Motor neuron (in vitro differentiated cells): ENCODE measurements at regions not wholly inside any gene's neighbourhood (a gene's known extent, or its start where the extent isn't known, plus 50 kb on each side); places are given as distances from the start of the nearest gene placed in this dataset.

Source experiments
- ATAC-seq, 8 experiments: fragments of 200-7000 bp; cut with Tn5 transposase; replicated peaks in 6 of 8; 2 replicates each; pipeline ENCODE4 v1.8.0; 2021; ENCODE audit warnings: mild to moderate bottlenecking in 8 of 8, moderate library complexity in 8 of 8
- H3K27ac ChIP-seq, 2 donors: fragments of 250-450 bp; sonication (Bioruptor Pico); 2 replicates each; pipeline ENCODE4 v1.9.0; 2021; ENCODE audit warnings: antibody characterized with exemption in 2 of 2, mild to moderate bottlenecking in 2 of 2, moderate library complexity in 1 of 2
- H3K4me1 ChIP-seq, 2 donors: fragments of 250-450 bp; sonication (Bioruptor Pico); replicated peaks in 1 of 2; 2 replicates each; pipeline ENCODE4 v1.6.1; 2021; ENCODE audit warnings: antibody characterized with exemption in 2 of 2, mild to moderate bottlenecking in 2 of 2, moderate library complexity in 1 of 2
- H3K4me3 ChIP-seq, 5 donors: fragments of 250-450 bp; sonication (Bioruptor Pico); 2 replicates each; pipeline ENCODE4 v1.9.0; 2021; ENCODE audit warnings: antibody characterized with exemption in 5 of 5, mild to moderate bottlenecking in 5 of 5, moderate library complexity in 4 of 5
- WGBS, 10 experiments: fragments of 450-650 bp; shearing (Covaris generic); methylation state at CpG; one replicate each; pipeline ENCODE4 v1.0.0; 2022; 5-methylcytosine and 5-hydroxymethylcytosine counted together
- in situ Hi-C, 9 experiments: fragments of 400-800 bp; cut with MboI; loops; one replicate each; pipeline ENCODE4 v1.15.0; 2021; ENCODE audit warnings: low sequenced_read_pairs in 9 of 9, low pct_unique_long_range_greater_than_20kb in 2 of 9; ENCODE audit not compliant: unreplicated experiment in 9 of 9

DNA sequence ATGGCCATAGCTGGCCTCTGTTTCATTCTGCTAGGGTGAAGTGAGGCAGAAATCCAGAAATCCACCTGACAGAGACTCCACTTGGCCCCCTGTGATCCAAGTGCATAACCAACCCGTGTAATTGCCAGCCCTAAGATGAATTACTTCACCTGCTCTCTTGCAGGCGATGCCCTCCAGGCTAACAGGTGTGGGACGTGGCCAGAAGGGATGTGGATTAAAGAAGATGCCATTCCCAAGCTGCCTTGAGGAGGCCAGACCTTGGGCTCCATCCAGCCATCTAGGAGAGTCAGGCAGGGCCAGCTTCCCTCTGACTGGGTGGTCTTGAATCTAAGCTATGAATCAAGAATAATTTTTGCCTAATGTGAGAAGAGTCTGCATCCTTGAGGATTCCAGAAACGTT is 154.5 kb upstream of the BNIP2 start:
- Histone ChIP-seq H3K27ac (no peak overlapping the region), H3K4me3 (no peak overlapping the region), H3K4me1 (peaks cover 8 to 12% of the 10 kb centered on the region in 2 donors)
- in situ Hi-C loops = no loop called here
- 0 to 89% (median 55%) methylated on average over 1 to 4 of the region's 4 CpGs; no CpG with 5 or more reads in 3 of the 10 experiments for WGBS, 10 experiments
- ATAC-seq = no peak

DNA sequence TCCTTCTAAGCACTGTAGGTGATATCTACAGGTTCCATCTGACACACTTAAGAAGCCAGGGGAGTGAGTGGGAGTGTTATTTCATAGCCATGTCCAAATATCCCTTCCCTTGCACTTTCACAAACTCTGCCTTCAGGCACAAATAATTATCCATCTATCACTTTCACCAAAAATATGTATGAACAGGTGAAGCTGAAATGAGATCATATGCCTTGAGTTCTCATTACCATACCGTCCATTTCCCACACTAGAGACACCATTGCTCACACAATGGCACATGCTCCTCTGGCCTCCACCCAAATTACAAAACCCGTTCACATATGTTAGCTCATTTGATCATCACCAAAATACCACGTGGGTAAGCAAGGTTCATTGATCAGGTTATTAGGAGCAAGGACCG is 151.9 kb upstream of the BNIP2 start:
- Histone ChIP-seq H3K27ac (no peak overlapping the region), H3K4me1 (peaks cover 6 to 9% of the 10 kb centered on the region in 2 donors), H3K4me3 (no peak overlapping the region)
- 22 to 100% (median 88%) methylated on average over 1 to 4 of the region's 4 CpGs; no CpG with 5 or more reads in 1 of the 10 experiments for WGBS, 10 experiments
- in situ Hi-C loops = no loop called here
- ATAC-seq = no peak

DNA sequence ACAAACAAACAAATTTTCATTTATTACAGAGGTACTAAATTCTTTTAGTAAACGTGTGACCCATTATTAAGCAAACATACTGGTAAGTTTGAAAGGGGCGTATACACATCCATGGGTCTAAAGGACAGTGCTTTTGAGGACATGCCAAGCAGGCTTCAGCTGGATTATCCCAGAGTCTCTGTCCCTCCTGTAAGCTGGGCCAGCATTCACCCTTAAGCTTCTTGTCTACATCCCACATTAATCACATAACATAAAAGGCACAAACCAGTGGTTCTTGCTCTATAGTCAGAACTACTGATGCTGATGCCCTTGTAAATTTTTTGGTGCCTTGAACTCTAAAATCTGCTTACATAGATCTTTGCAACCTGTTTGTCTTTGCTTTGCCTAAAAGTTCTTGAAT is 150.8 kb upstream of the BNIP2 start:
- Histone ChIP-seq H3K4me1 (peaks cover 0 to 9% of the 10 kb centered on the region in 2 donors), H3K27ac (no peak overlapping the region), H3K4me3 (no peak overlapping the region)
- ATAC-seq = no peak
- 0 to 100% (median 61%) methylated on average over 1 to 2 of the region's 2 CpGs; no CpG with 5 or more reads in 4 of the 10 experiments for WGBS, 10 experiments
- in situ Hi-C loops = no loop called here

DNA sequence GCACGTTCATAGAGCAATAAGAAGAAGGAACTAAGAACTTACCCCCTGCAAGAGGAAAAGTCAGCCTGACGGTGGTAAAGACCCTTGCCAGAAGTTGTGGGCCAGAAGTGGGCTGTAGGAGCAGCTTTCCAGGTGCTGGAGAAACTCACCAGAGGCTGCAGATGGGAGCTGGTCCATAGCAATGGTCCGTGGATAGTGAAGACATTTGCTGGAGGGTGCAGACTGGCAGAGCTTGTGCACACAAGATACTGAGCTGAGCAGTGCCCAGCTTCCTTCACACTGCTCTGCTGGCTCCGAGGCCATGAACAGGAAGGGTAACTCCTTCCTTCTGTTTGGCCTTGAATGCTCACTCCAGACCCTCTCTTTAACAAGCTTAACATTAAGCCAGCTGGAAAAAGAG is 149.8 kb upstream of the BNIP2 start:
- no peak for ATAC-seq
- WGBS, 10 experiments = 44 to 89% (median 86%) methylated on average over 1 to 4 of the region's 4 CpGs; no CpG with 5 or more reads in 3 of the 10 experiments
- in situ Hi-C loops = no loop called here

DNA sequence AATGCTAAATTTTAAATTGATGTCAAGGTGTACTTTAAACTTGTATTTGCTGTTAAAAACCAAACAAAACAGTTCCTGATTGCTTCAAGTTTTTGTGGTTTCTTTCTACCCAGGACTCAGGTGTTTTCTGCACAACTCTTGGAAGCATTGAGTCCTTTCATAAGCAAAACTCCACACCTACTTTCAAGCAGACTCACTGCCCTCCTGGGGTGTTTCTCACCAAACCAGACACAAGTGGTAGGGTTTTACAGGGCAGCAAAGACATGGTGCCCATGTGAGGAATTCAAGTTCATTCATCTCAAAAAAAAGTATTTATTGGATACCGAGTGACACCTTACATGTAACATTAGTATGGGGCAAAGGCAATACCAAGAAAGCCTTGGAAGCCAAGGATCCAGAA is 146.7 kb upstream of the BNIP2 start:
- Histone ChIP-seq H3K27ac (no peak overlapping the region), H3K4me1 (peaks cover 0 to 9% of the 10 kb centered on the region in 2 donors), H3K4me3 (no peak overlapping the region)
- ATAC-seq = no peak
- WGBS, 10 experiments = 0 to 100% (median 78%) methylated on average over 1 of the region's 1 CpG
- in situ Hi-C loops = no loop called here

More for the DNA sequence above, 149.8 kb upstream of the BNIP2 start:
- Histone ChIP-seq H3K27ac (no peak overlapping the region), H3K4me1 (peaks cover 0 to 9% of the 10 kb centered on the region in 2 donors), H3K4me3 (no peak overlapping the region)

DNA sequence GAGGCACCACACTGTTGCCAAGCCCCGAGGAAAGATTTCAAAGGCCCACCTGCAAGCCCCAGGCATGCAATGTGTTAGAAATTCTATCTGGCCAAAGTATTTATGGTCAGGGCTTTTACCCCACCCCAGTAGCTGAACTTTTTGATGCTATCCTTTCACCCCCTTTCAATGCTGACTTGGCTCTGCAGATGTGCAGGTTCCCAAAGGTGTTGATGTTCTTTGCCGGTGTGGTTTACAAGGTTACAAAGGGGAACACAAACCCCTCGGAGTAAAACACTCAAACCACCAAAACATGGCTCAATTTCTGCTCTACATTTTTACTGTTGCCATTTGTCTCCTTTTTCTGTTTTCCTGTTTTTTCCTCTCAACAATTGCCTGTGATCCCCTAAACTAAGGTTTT is 145.4 kb upstream of the BNIP2 start:
- WGBS, 10 experiments = 0 to 82% (median 70%) methylated on average over 1 to 3 of the region's 3 CpGs; no CpG with 5 or more reads in 2 of the 10 experiments
- in situ Hi-C loops = no loop called here
- H3K4me3 ChIP-seq = no peak overlapping the region
- peaks cover 7 to 13% of the 10 kb centered on the region in 2 donors for H3K4me1 ChIP-seq
- no peak overlapping the region for H3K27ac ChIP-seq
- no peak for ATAC-seq

DNA sequence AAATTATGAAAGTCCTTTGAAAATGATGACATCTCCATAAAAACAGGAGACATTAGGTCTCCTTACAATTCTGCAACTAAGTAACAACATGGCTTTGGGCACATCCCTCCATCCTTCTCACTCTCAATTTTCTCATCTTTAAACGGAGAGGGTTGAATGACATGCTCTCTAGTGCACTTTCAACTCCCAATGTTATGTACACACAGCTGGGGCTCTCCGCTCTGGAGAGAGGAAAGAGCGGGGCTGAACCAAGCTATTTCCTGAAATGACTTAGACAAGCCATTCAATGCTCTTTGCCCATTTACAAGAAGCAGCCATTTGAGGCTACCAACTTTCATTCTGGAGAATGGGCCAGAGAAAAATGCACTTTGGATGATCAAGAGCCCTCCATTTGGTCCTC is 144.2 kb upstream of the BNIP2 start:
- Histone ChIP-seq H3K4me3 (no peak overlapping the region), H3K4me1 (peaks cover 7 to 9% of the 10 kb centered on the region in 2 donors), H3K27ac (no peak overlapping the region)
- in situ Hi-C loops = no loop called here
- no peak for ATAC-seq
- 20 to 89% (median 66%) methylated on average over 1 to 3 of the region's 3 CpGs; no CpG with 5 or more reads in 2 of the 10 experiments for WGBS, 10 experiments

DNA sequence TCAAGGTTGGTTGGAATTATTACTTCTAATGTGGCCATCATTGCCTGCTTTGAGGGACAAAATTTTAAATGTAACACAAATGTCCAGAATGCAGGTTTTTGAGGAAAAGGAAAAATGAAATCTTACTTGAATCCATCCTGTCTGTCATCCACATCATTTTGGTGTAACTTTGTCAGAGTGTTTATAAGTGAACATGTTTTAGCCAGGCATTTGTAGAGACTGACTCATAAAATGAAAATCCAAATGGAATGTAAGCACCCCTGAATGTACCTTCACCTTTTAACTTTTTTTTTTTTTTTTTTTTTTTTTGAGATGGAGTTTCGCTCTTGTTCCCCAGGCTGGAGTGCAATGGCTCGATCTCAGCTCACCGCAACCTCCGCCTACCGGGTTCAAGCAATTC is 141.8 kb upstream of the BNIP2 start:
- 60 to 100% (median 98%) methylated on average over 1 to 5 of the region's 5 CpGs; no CpG with 5 or more reads in 3 of the 10 experiments for WGBS, 10 experiments
- no peak for ATAC-seq
- Histone ChIP-seq H3K4me1 (peaks cover 7 to 9% of the 10 kb centered on the region in 2 donors), H3K27ac (no peak overlapping the region), H3K4me3 (no peak overlapping the region)
- in situ Hi-C loops = no loop called here

DNA sequence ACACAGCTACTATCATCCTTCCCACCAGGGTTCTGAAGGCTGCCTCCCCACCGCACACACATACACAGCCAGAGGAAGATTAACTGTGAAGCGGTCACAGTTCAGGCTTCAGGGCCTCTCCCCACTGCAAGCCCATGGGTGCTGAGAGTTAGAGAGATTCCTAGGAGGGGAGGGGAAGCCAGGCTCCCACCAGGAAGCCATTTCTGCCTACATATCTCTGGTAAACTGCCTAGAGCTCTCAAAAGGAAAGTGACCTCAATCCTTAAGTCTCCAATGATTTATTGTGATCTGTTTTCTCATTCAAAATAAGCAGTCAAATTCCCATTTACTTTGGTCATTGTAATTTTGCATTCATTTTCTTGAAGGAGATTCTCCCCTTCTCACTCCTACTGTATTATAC is 141.0 kb upstream of the BNIP2 start:
- peaks cover 7 to 9% of the 10 kb centered on the region in 2 donors for H3K4me1 ChIP-seq
- H3K4me3 ChIP-seq = no peak overlapping the region
- 82 to 100% (median 89%) methylated on average over 1 to 2 of the region's 2 CpGs; no CpG with 5 or more reads in 6 of the 10 experiments for WGBS, 10 experiments
- in situ Hi-C loops = no loop called here
- H3K27ac ChIP-seq = no peak overlapping the region
- peak in 3 of 8 experiments; percentile 27 to 35 (median 32) for ATAC-seq

DNA sequence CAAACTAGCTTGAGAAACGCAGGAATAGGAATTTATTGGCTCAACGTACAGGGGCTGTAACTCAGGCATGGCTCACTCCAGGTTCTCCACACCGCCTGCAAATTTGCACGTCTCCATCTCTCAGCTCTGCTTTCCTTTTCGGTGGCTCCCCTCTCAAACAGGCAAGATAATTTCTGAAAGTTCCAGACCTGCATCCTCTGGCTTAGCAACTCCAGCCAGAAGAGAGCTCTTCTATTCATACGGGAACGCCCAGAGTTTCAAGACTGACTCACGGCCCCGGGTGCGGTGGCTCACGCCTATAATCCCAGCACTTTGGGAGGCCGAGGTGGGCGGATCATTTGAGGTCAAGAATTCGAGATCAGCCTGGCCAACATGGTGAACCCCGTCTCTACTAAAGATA is 139.7 kb upstream of the BNIP2 start:
- in situ Hi-C loops = no loop called here
- peak in 2 of 8 experiments; percentile 98 to 99 for ATAC-seq
- Histone ChIP-seq H3K27ac (no peak overlapping the region), H3K4me3 (no peak overlapping the region), H3K4me1 (peaks cover 7 to 9% of the 10 kb centered on the region in 2 donors)
- WGBS, 10 experiments = 0 to 100% (median 85%) methylated on average over 1 to 13 of the region's 15 CpGs; no CpG with 5 or more reads in 1 of the 10 experiments

DNA sequence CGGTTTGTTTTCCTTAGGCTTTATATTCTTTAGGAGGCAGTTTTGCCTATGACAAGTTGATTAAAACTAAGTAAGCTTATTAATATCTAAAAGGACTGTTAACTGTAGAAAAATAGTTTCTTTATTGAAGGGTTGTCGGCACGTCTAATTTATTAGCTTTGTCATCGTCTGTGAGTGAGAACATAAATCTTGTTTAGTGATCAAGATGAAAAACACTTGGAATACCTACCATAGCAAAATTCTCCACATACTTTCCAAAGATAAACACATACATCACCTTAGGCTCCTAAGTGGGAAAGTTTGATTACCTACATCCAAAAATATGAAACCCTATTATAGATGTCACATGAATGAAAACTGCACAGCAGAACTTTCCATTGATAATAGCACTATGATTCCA is 139.1 kb upstream of the BNIP2 start:
- WGBS, 10 experiments = 0 to 100% (median 60%) methylated on average over 1 to 4 of the region's 4 CpGs; no CpG with 5 or more reads in 1 of the 10 experiments
- Histone ChIP-seq H3K4me3 (no peak overlapping the region), H3K4me1 (peaks cover 7 to 9% of the 10 kb centered on the region in 2 donors), H3K27ac (no peak overlapping the region)
- no peak for ATAC-seq
- in situ Hi-C loops = no loop called here

DNA sequence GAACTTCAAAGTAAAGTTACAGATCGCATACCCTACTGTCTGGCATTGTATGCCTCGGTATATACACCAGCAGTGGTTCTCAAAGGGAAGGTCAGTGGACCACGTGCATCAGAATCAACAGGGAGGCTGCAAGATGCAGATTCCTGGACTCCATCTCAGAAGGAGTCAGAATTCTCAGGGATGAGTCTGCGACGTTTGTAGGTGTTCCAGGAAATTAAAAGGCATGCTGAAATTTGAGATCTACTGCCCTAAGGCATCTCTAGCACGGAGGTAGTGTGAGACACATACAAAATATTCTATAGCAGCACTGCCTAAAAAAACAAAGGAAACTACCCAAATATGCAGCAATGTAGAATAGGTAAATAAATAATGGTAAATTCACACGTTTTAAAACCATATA is 136.8 kb upstream of the BNIP2 start:
- Histone ChIP-seq H3K4me3 (no peak overlapping the region), H3K4me1 (peaks cover 7 to 9% of the 10 kb centered on the region in 2 donors), H3K27ac (no peak overlapping the region)
- ATAC-seq = peak in 3 of 8 experiments; percentile 19 to 62 (median 55)
- 2 to 78% (median 23%) methylated on average over 2 to 7 of the region's 7 CpGs; no CpG with 5 or more reads in 2 of the 10 experiments for WGBS, 10 experiments
- in situ Hi-C loops = no loop called here

DNA sequence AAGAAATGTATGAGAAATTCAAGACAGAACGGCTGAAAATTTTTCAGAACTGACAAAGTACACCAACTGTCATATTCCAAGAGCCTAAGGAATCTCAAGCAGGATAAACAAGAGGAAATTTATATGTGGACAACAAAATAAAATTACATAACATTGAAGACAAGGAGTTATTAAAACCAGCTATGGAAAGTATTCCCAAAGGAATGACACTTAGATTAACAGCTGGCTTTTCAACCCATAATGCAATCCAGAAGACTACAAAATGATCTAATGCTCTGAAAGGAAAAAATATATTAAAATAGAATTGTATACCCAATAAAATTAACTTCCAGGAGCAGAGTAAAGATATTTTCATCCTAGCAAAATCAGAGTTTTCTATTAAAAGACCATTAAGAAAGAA is 132.2 kb upstream of the BNIP2 start:
- no peak overlapping the region for H3K27ac ChIP-seq
- in situ Hi-C loops = no loop called here
- no peak for ATAC-seq
- WGBS, 10 experiments = 0 to 100% (median 89%) methylated on average over 1 of the region's 1 CpG
- no peak overlapping the region for H3K4me3 ChIP-seq
- peaks cover 0 to 14% of the 10 kb centered on the region in 2 donors for H3K4me1 ChIP-seq

DNA sequence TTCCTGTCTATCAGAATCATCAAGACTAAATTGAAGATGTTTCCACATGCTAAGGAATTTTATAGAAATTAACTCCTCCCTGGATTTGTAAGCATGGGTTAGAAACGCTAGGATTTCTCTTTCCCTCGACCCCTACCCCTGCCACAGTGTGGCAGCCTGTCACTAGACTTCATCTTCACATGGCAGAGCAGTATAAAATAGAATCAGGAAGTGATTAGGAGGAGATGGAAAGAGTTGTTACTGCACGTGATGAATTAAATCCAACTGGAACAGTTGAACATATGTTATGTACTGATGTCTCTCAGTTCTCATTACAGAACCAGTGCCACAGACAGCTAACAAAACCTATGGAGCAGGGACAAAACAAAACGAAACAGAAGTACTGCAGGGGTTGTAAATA is 130.0 kb upstream of the BNIP2 start:
- in situ Hi-C loops = no loop called here
- peak in 5 of 8 experiments; percentile 29 to 63 (median 59) for ATAC-seq
- WGBS, 10 experiments = 0 to 70% (median 25%) methylated on average over 2 to 4 of the region's 4 CpGs; no CpG with 5 or more reads in 1 of the 10 experiments
- Histone ChIP-seq H3K27ac (no peak overlapping the region), H3K4me3 (no peak overlapping the region), H3K4me1 (peaks cover 0 to 14% of the 10 kb centered on the region in 2 donors)
